ENCODE measurements at regions not wholly inside any gene's neighbourhood (a gene's known extent, or its start where the extent isn't known, plus 50 kb on each side); places are given as distances from the start of the nearest gene placed in this dataset.

- TF ChIP-seq CTCF (IDR thresholded peaks at IDR 0.05; ENCODE audit: low read depth, low read length) (no peak), EZH2phosphoT487 (IDR thresholded peaks at IDR 0.05; ENCODE audit: low read depth) (no peak)
Measured at GRCh38 chr1:227459977-227460376, 103.4 kb upstream of the ZNF678 start.
